AG04450 (cell line): ENCODE measurements at regions not wholly inside any gene's neighbourhood (a gene's known extent, or its start where the extent isn't known, plus 50 kb on each side); places are given as distances from the start of the nearest gene placed in this dataset.
A peak's percentile ranks its signal among the peaks of the same experiment; 100 is the strongest.

Experiments
- CTCF ChIA-PET: fragments of 300-600, 350-600 bp; formaldehyde crosslinking; extraction: SDS; loops from one replicate; lab custom pipeline; 2022; ENCODE audit warnings: antibody characterized with exemption, inconsistent platforms; lab: Charles Lee
- POLR2A ChIA-PET: fragments of 350-600 bp; formaldehyde crosslinking; extraction: SDS; loops from one replicate; lab custom pipeline; 2021; ENCODE audit warnings: antibody characterized with exemption, inconsistent platforms; lab: Yijun Ruan, JAX
- DNase-seq: peaks from one replicate; pipeline ENCODE4 v3.0.0-alpha.2; 2011; ENCODE audit warnings: low read depth, low spot score
- H3K27ac ChIP-seq: one replicate; pipeline ENCODE4 v1.5.1; 2012; ENCODE audit warnings: low read depth, low read length, control low read depth
- H3K27me3 ChIP-seq: one replicate; pipeline ENCODE4 v1.6.0; 2012; ENCODE audit warnings: low read length; ENCODE audit not compliant: control insufficient read depth, insufficient read depth
- H3K4me3 ChIP-seq: 2 replicates; pipeline ENCODE4 v1.5.1; 2011; ENCODE audit warnings: mild to moderate bottlenecking, low read depth, low read length, control low read depth
- H3K9me3 ChIP-seq: 2 replicates; pipeline ENCODE4 v1.5.1; 2012; ENCODE audit warnings: low read length; ENCODE audit not compliant: control insufficient read depth, insufficient read depth
- TF ChIP-seq, protein P1 (sequence below): IDR thresholded peaks from 2 replicates; pipeline ENCODE4 v1.5.1; 2011; ENCODE audit warnings: low read depth, low read length, control low read depth, inconsistent platforms

DNA sequence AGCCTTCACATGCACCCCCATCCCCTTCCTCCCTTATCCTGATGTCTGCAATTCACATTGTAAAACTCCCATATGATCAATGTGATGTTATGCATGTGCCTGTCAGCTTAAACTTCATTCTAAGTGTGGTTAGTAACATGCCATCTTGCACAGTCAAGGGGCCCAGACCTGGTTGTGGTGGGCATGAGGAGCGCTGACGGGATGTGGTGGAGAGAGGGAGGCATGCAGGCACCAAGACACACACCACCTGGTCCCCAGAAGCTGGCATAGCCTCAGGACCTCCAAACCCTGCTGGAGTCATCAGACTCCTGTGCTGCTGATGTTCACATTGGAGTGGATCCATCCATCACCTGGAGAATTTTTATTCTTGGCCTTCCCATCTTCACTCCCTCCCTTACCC lies 90.5 kb upstream of the ABCC4 start:
- Histone ChIP-seq H3K9me3 (no peaks in the 10 kb centered on the region), H3K27ac (no peak overlapping the region), H3K27me3 (peaks cover 16% of the 10 kb centered on the region), H3K4me3 (no peak overlapping the region)
- POLR2A ChIA-PET: no interaction called here
- no peak for DNase-seq
- CTCF ChIA-PET: interaction anchor here (1.5 kb wide), 1 partner anchor 202 kb away, joined by 5 read pairs; no protein-coding TSS in a partner anchor
- TF ChIP-seq, protein P1, sequence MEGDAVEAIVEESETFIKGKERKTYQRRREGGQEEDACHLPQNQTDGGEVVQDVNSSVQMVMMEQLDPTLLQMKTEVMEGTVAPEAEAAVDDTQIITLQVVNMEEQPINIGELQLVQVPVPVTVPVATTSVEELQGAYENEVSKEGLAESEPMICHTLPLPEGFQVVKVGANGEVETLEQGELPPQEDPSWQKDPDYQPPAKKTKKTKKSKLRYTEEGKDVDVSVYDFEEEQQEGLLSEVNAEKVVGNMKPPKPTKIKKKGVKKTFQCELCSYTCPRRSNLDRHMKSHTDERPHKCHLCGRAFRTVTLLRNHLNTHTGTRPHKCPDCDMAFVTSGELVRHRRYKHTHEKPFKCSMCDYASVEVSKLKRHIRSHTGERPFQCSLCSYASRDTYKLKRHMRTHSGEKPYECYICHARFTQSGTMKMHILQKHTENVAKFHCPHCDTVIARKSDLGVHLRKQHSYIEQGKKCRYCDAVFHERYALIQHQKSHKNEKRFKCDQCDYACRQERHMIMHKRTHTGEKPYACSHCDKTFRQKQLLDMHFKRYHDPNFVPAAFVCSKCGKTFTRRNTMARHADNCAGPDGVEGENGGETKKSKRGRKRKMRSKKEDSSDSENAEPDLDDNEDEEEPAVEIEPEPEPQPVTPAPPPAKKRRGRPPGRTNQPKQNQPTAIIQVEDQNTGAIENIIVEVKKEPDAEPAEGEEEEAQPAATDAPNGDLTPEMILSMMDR: no peak

GRCh38 chr13:95392597-95392996 lies 91.3 kb upstream of the ABCC4 start:
- H3K9me3 ChIP-seq: no peaks in the 10 kb centered on the region
- no peak for DNase-seq
- H3K27me3 ChIP-seq: peaks cover 16% of the 10 kb centered on the region
- H3K4me3 ChIP-seq: no peak overlapping the region
- TF ChIP-seq, protein P1: no peak
- CTCF ChIA-PET: interaction anchor here (21.1 kb wide), 1 partner anchor 201 kb away, joined by 535 read pairs; no protein-coding TSS in a partner anchor
- no peak overlapping the region for H3K27ac ChIP-seq
- POLR2A ChIA-PET: no interaction called here

GRCh38 chr13:95403349-95404140 lies 102.3 kb upstream of the ABCC4 start:
- ChIA-PET POLR2A (interaction anchor here (0.9 to 1.0 kb wide), 3 partner anchors 148 to 214 kb away, joined by 3 to 4 read pairs (median 4); no protein-coding TSS in a partner anchor), CTCF (interaction anchor here (0.7 to 21.1 kb wide), 46 partner anchors 8 to 968 kb away, joined by 3 to 535 read pairs (median 5); no protein-coding TSS in a partner anchor)
- peak overlapping the region; percentile 57 for H3K4me3 ChIP-seq
- TF ChIP-seq, protein P1: no peak
- no peaks in the 10 kb centered on the region for H3K9me3 ChIP-seq
- H3K27me3 ChIP-seq: no peaks in the 10 kb centered on the region
- H3K27ac ChIP-seq: no peak overlapping the region
- DNase-seq: no peak

DNA sequence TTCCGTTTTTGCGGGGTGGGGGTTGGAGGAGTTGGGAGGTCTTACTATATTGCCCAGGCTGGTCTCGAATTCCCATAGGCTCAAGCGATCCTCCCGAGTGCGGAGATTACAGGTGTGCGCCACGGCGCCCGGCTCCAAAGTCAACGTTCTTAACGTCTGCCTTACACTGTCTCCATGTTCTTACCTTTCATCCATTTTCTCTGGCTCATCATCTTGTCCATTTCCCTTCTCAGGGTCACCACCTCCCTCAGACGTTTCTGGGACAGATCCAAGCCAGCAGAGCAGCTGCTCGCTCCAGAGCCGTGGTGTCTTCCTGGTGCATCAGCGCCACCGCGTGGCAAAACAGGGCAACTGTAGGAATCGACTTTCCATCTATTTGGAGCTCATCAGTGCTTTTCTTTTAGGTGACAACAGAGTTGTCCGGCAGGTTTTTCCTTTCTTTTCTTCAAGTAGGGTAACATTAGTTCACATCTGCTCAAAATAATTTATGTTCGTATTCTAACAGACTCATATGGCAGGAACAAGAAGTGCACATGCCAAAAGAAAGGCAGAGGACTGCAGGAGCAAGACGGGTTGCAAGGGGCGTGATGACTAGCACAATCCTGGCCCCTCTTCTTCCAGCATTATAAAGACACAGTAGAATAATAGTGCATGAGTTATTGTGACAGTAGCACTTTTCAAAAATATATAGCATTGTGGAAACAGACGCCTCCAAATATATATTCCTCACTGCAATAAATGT lies 103.1 kb upstream of the ABCC4 start:
- Histone ChIP-seq H3K9me3 (no peaks in the 10 kb centered on the region), H3K27ac (no peak overlapping the region), H3K27me3 (no peaks in the 10 kb centered on the region), H3K4me3 (peak overlapping the region; percentile 57)
- ChIA-PET CTCF (interaction anchor here (0.6 to 21.1 kb wide), 70 partner anchors 8 to 968 kb away, joined by 3 to 535 read pairs (median 4); no protein-coding TSS in a partner anchor), POLR2A (interaction anchor here (0.9 to 1.6 kb wide), 4 partner anchors 133 to 214 kb away, joined by 3 to 6 read pairs (median 4); no protein-coding TSS in a partner anchor)
- DNase-seq: peak; percentile 55
- TF ChIP-seq, protein P1: peak; percentile 93
